Ramos (cell line): ENCODE measurements at regions not wholly inside any gene's neighbourhood (a gene's known extent, or its start where the extent isn't known, plus 50 kb on each side); places are given as distances from the start of the nearest gene placed in this dataset.

Experiments used
- in situ Hi-C: fragments of 300-500 bp; cut with MboI; formaldehyde crosslinking; loops from one replicate; pipeline ENCODE4 v1.14.3; 2022; ENCODE audit warnings: low sequenced_read_pairs; ENCODE audit not compliant: unreplicated experiment

GRCh38 chr6:166106076-166106686, 61.5 kb downstream of the TBXT start:
- in situ Hi-C loops: loop anchor here (5.0 kb wide), 1 partner anchor 224 kb away; no protein-coding TSS in a partner anchor

DNA sequence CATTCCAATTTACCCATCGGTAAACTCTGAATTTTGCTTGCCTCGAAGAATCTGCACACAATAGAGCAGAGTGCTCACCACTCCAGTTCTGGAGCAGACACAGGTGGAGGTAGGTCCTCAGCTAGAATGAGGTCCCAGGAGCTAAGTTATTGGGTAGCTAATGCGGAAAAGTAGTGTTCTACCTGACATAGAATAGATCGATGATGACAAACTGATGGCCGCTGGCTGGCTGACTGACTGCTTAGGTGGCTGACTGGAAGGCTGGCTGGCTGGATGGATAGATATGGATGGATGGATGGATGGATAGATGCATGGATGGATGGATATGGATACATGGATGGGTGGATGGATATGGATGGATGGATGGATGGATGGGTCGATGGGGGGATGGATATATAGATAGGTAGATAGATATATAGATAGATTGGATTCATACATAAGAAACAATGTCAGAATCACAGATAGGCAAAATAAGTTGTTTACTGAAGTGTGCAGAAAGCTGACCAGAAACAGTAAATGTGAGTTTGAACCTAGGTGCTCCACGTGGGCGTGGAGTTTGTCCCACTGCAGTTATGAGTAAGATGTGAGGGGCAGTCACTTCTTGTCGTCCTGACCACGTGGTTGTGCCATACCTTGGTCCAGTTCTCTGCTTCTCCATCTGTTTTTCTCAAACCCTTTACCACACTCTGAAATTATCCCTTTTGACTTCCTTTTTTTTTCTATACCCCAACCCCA, 62.1 kb downstream of the TBXT start:
- in situ Hi-C loops: loop anchor here (5.0 kb wide), 1 partner anchor 223 kb away; no protein-coding TSS in a partner anchor

GRCh38 chr6:166104872-166105271, 62.8 kb downstream of the TBXT start:
- in situ Hi-C loops: loop anchor here (5.0 kb wide), 1 partner anchor 223 kb away; no protein-coding TSS in a partner anchor

DNA sequence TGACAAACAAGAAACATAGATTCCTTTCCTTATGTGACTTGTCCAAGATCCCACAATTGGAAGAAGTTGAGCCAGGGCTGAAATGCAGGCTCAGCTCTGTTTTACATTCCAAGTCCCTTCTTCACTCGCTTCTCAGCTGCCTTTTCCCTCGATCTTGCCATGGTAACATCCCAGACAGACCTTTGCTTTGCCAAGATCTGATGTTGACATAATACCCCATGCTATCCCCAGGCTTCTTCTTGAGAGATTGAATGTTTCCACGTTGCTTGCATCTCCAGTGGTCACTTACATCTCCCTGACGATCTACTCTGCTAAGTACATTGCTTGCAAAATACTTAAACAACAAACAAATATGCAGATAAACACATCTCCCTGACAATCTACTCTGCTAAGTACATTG, 63.5 kb downstream of the TBXT start:
- in situ Hi-C loops: no loop called here

GRCh38 chr6:166101819-166102419, 65.7 kb downstream of the TBXT start:
- in situ Hi-C loops: no loop called here

- in situ Hi-C loops: no loop called here
These were observed 69.6 kb downstream of the TBXT start for GRCh38 chr6:166097914-166098522.

DNA sequence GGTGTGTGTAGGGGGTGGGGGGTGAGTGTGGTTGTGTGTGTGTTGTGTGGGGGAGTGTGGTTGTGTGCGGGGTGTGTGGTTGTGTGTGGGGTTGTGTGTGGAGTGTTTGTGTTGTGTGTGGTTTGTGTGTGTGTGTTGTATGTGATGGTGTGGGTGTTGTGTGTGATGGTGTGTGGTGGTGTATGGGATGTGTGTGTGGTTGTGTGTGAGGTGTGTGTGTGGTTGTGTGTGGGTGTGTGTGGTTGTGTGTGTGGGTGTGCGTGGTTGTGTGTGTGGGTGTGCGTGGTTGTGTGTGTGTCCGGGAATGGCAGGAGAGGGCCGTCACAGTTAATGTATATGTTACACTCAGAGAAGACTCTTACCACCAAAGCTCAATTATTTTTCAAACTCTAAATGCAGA, 79.8 kb downstream of the TBXT start:
- in situ Hi-C loops: no loop called here

- in situ Hi-C loops: no loop called here
These were observed 80.4 kb downstream of the TBXT start for GRCh38 chr6:166087246-166087645.

- in situ Hi-C loops: no loop called here
These were observed 82.2 kb downstream of the TBXT start for GRCh38 chr6:166085500-166085899.

- in situ Hi-C loops: no loop called here
These were observed 82.7 kb downstream of the TBXT start for GRCh38 chr6:166084951-166085350.

- in situ Hi-C loops: no loop called here
These were observed 87.8 kb downstream of the TBXT start for GRCh38 chr6:166079841-166080240.

- in situ Hi-C loops: no loop called here
These were observed 89.4 kb downstream of the TBXT start for GRCh38 chr6:166078294-166078693.

GRCh38 chr6:166076625-166077024, 91.0 kb downstream of the TBXT start:
- in situ Hi-C loops: no loop called here

DNA sequence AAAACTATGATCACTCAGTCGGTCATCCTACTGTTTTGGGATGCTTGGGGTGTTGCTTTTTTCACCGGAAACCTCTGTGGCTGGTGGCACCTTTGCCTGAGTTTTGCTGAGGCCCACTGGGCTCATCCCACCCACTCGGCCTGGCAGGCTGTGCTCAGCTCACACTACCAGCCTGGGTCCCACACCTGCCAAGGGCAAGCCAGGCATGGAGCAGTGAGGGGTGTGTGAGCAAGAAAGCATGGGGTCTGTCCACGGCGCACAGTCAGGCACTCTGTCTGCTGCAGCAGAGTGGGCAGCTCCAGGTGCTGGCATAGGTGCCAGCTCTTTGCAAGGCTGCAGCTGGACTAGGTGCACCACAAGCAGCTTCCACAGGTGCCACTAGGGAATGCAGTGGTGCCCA, 91.7 kb downstream of the TBXT start:
- in situ Hi-C loops: no loop called here

DNA sequence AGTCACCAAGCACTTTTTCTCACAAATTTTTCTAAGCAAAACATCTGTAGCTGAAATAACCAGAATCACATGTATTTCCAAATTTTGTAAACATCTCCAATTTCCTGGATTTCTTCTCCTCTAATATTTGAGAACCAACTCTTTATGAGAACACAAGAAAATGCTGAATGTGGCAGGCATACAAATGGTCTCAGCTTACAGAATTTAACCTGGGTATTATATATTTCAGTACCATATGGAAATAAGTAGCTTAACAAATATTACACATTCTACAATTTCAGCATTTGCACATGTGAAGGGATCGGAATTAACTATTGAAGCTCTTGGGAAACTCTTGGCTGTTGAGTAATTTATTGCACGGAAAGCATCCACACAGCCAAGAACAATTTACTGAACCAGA, 92.5 kb downstream of the TBXT start:
- in situ Hi-C loops: no loop called here

DNA sequence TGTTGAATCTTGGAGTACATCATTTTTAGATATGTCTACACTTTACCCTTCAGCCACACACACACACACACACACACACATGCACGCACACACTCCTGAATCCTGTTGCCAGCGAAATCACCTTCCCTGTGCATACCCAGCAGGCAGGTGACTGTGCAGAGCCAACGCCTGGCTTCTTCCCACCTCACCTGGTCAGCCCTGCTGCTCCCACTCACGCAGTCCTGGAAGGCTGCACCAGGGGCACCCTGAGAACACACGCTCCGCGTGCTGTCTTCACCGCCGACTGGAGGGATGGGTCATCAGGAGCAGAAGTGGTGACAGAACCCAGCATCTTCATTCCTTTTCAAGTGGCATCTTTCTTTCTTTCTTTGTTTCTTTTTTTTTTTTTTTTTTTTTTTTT, 94.6 kb downstream of the TBXT start:
- in situ Hi-C loops: no loop called here

DNA sequence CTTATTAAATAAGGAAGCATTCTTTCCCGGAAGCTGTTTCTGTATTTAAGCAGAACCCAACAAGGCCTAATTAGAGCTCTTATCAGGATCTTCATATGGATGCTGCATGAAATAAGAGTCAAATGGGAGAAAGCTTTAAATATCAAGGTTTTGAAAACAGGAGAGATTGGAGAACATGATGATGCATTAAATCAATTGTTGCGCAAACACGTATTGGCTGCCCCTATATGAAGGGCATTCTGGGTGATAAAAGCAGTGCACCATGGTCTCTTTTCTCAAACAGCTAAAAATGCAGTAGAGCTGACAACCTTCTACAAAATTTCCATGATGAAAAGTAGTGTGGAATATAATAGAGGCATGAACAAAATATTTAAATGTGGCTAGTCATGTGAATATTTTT, 98.9 kb downstream of the TBXT start:
- in situ Hi-C loops: no loop called here

GRCh38 chr6:166058064-166058739, 109.4 kb downstream of the TBXT start:
- in situ Hi-C loops: no loop called here

DNA sequence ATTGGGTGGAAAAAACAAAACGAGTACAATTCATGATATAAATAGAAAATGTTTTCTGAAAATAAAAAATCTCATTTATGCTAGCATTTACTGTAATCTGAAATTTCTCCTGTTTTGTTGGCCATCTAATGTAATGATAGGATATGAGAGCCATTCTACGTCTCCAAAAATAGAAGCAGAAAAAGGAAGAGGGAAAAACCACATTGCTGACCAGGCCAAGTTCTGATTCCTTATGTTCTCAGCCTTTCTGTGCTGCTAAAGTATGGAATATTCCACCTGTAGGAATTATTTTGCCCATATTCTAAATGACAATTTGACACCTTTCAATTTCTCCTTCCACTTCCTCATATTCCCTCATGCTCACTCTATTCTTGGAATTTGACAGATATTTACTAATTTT, 110.2 kb downstream of the TBXT start:
- in situ Hi-C loops: no loop called here

DNA sequence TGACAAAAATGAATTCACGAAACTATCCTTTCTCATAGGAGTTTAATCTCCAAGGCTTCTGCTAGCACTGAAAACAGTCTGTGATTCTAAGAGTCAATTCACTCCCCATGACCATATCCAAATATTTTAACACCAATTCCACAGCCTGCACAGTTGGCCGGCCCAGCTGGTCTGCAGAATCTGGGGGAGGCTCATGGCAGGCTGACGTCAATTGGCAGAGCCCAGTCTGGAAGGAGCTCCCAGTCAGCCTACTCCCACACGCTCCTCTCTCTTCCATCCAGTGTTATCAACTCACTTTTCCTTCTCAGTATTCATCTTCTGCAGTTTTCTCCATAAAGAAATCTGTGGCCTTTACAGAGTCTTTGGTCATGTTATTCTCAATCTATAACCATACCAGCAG, 111.0 kb downstream of the TBXT start:
- in situ Hi-C loops: no loop called here

DNA sequence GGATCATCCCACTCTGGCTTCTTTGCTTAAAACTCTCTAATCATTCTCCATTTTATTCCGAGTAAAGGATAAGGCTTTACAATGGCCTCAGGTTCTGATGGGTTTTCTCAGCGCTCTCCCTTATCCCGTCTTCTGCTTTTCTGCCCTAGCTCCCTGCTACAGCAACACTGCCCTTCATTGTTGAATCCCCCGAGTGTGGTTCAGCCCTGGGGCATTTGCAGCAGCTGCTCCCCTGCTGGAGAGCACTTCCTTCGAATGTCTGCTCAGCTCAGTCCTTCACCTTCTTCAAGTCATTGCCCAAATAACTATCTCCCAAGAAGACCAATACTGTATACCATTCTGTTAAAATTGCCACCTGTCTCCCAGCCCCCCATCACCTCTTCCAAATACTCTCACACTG, 111.8 kb downstream of the TBXT start:
- in situ Hi-C loops: no loop called here
